ENCODE measurements at regions not wholly inside any gene's neighbourhood (a gene's known extent, or its start where the extent isn't known, plus 50 kb on each side); places are given as distances from the start of the nearest gene placed in this dataset.

GRCh38 chr5:92492908-92493307 is 1088.1 kb downstream of the NR2F1-AS1 start:
- DNase-seq (ENCODE audit: extremely low read depth in 1 of 11, low read depth in 9 of 11, low spot score in 4 of 11): peak in 1 of 11 donors; percentile 1

- no peak for DNase-seq (ENCODE audit: extremely low read depth in 1 of 11, low read depth in 9 of 11, low spot score in 4 of 11)
These were observed 1096.5 kb downstream of the NR2F1-AS1 start for GRCh38 chr5:92484484-92484883.

DNA sequence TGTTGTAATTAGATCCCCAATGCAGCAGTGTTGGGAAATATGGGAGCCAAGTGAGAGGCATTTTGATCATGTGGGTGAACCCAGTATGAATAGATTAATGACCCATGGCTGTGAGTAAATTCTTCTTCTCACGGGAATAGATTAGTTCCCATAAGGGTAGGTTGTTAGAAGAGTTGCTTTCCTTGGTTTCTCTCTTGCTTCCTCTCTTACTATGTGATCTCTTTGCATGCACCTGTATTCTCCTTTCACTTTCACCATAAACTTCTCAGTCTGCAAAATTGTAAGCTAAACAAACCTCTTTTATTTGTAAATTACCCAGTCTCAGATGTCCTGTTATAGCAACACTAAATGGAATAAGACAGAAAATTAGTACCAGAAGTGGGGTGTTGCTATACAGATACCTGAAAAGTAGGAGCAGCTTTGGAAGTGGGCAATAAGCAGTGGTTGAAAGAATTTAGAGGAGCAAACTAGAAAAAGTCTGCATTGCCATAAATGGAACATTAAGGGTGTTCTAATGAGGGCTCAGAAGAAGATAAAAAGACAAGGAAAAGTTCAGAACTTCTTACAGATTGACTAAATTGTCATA is 1090.0 kb upstream of the ARRDC3 start:
- no peak for DNase-seq (ENCODE audit: extremely low read depth in 1 of 11, low read depth in 9 of 11, low spot score in 4 of 11)

DNA sequence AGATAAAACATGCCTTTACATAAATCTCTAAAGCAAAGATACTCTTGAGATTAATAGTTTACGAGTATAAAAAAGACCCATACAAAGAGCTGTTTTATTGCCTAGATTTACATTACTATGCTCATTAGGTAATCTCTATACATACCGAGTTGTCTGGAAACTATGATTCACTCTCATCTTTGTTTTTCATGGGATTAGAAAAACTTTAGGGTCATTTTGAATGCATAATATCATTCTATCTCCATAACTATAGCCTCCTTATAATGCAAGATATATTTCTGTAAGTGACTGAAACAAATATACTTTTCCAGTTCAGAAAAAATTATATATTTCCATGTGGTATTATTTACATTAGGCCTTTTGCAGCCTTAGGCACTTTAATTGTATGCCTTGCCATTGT is 1088.7 kb upstream of the ARRDC3 start:
- no peak for DNase-seq (ENCODE audit: extremely low read depth in 1 of 11, low read depth in 9 of 11, low spot score in 4 of 11)

GRCh38 chr5:92470770-92471169 is 1087.7 kb upstream of the ARRDC3 start:
- no peak for DNase-seq (ENCODE audit: extremely low read depth in 1 of 11, low read depth in 9 of 11, low spot score in 4 of 11)

DNA sequence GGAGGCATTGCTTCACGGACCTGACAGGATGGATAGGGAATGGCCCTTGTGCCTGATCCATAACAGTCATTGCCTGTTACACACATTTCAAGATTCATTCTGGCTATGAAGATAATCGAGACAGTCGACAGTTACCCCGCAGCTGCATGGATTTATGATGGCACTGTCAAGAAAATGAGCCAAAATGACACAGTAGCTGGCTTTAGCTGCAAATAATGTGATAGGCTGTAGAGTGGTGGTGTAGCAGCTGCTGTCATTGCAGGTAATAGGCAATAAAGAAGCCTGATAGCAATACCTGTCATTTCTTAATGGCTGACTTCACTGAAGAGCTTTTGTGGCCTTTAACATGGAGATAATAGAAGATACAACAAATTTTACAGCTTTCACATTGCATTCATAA is 1085.2 kb upstream of the ARRDC3 start:
- no peak for DNase-seq (ENCODE audit: extremely low read depth in 1 of 11, low read depth in 9 of 11, low spot score in 4 of 11)

GRCh38 chr5:92467695-92468094 is 1084.6 kb upstream of the ARRDC3 start:
- no peak for DNase-seq (ENCODE audit: extremely low read depth in 1 of 11, low read depth in 9 of 11, low spot score in 4 of 11)

GRCh38 chr5:92460505-92460904 is 1077.4 kb upstream of the ARRDC3 start:
- DNase-seq (ENCODE audit: extremely low read depth in 1 of 11, low read depth in 9 of 11, low spot score in 4 of 11): no peak

- DNase-seq (ENCODE audit: extremely low read depth in 1 of 11, low read depth in 9 of 11, low spot score in 4 of 11): no peak
These were observed 1076.5 kb upstream of the ARRDC3 start for GRCh38 chr5:92459654-92460053.

DNA sequence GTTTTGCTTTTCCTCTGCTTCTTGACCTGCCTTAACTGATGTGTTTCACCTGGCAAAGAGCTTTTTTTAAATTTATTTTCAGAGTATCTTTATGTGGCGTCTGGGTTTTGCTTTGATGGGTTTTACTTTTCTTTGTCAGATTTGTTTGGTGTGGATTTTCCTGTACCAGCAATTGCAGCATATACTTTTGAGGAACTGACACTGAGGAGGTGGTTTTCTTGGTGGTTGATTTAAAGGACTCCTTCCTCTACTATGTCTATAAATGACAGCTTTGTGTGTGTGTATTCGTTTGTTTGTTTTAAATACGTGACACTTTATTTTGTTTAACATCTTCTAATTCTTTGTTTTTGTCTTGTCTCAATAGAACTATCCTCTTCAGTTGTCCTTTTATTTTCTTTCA is 1071.9 kb upstream of the ARRDC3 start:
- DNase-seq (ENCODE audit: extremely low read depth in 1 of 11, low read depth in 9 of 11, low spot score in 4 of 11): no peak

- no peak for DNase-seq (ENCODE audit: extremely low read depth in 1 of 11, low read depth in 9 of 11, low spot score in 4 of 11)
These were observed 1061.8 kb upstream of the ARRDC3 start for GRCh38 chr5:92444888-92445287.

DNA sequence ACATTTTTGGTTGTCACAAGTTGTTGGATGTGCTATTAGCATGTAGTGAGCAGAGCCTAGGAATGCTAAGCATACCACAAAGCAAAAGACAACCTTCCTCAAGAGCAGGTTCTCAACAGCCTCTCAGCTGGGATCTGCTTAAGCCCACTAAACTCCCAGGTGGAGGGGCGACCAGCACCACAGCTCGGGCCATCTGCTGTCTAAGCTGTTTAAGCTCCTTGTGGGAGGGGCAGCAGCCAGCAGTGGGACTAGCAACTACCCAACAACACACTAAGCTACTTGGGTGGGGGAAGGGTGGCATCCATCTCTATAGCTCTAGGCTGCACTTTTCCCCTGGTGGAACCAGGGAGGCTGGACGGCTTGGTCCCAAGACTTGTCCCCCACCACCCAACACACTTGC is 1052.7 kb upstream of the ARRDC3 start:
- DNase-seq (ENCODE audit: extremely low read depth in 1 of 11, low read depth in 9 of 11, low spot score in 4 of 11): no peak

DNA sequence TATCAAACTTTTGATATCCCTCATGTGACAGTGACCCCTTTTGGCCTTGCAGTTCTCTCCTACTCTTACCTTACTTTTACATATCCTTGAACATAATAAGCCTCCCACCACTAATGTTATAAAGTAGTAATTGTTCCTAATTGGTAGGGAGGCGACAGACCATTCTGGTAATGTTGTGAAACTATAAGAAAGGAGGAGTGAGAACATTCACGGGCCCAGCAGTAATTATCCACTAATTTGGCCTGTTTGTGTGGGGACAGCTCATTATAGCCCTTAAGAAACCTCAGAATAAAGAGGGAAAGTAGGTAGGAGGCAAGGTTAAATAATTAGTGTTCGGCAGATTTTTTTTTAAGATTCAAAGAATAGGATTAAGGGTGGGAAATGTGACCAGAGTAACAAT is 1046.5 kb upstream of the ARRDC3 start:
- DNase-seq (ENCODE audit: extremely low read depth in 1 of 11, low read depth in 9 of 11, low spot score in 4 of 11): no peak

DNA sequence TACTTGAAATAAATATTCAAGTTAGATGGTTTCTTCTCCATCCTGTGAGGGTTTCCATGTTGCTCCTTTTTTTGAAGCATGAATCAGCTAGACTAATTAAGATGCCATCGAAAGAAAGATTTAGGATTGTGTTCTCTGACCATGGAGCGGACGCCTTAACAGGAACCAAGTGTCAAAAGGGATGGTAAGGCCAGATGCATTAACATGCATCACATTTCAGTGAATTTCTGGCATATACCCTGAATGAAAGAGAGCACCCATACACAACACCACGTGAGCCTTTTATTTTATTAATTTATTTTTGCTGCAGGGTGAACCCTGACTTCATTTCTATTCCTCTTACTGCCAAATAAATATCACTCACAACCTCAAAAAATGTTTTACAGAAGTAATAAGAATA is 1045.3 kb upstream of the ARRDC3 start:
- no peak for DNase-seq (ENCODE audit: extremely low read depth in 1 of 11, low read depth in 9 of 11, low spot score in 4 of 11)

DNA sequence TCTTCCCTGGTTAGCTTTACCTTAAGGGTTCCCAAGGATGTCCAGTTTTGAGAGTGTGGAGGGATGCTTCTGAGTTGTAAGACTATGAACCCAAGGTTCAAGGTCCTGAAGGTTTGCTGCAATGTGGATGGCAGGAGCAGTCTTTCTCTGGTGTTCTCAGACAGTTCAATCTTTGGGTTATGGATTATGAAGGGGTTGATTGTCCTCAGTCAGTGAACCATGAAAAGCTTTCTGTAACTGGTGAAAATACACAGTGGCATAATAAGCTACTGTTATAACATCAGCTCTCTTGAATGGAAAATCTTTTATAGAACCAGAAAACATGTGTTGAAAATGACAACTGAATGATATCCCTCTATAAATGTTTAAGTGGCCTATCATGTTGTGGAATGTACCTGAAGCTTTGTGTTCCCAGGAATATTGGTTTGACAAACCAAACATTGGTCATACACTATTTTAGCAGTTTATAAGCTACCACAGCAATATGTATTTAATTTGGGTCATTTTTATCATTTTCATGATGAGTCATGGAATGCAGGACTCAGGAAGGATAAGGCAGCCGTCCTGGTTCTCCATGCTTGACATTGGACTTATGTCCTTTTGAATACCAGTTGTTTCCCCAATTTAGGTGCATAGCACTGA is 1041.8 kb upstream of the ARRDC3 start:
- DNase-seq (ENCODE audit: extremely low read depth in 1 of 11, low read depth in 9 of 11, low spot score in 4 of 11): no peak

GRCh38 chr5:92421942-92422341 is 1038.8 kb upstream of the ARRDC3 start:
- no peak for DNase-seq (ENCODE audit: extremely low read depth in 1 of 11, low read depth in 9 of 11, low spot score in 4 of 11)

DNA sequence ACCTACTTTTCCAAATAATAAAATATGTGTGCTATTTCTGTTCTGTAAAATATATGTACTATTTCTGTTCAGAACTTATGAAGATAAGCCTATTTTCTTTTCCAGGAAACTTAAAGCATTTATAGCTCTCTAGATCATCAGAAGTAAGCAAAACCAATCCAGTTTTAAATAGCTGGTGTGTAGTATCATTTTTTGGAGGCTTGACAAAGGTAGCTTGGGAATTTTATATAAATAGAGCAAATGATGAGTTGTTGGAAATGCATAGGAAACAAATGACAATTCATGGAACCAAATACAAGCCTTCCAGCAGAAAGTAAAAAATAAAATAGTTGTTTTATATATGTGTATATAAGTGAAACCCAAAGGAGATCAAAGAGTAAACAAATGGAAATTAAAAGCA is 1038.1 kb upstream of the ARRDC3 start:
- DNase-seq (ENCODE audit: extremely low read depth in 1 of 11, low read depth in 9 of 11, low spot score in 4 of 11): no peak

DNA sequence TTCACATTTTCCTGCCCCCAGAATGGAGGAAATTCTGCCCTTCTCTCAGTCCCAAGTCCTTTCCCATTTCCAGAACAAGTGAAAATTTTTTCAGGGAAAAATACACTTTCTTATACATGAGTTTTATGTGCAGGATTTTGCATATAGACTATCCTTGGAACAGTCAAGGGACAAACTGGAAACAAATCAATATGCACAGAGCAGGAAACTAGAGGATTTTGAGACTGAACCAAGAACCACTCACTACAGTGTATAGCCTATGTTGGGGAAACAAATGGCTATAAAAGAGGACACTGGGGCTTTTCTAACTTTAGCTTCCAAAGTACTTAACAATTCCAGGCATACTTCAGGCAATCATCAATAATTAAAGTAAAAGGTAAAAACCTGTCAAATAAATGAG is 1036.1 kb upstream of the ARRDC3 start:
- DNase-seq (ENCODE audit: extremely low read depth in 1 of 11, low read depth in 9 of 11, low spot score in 4 of 11): no peak

DNA sequence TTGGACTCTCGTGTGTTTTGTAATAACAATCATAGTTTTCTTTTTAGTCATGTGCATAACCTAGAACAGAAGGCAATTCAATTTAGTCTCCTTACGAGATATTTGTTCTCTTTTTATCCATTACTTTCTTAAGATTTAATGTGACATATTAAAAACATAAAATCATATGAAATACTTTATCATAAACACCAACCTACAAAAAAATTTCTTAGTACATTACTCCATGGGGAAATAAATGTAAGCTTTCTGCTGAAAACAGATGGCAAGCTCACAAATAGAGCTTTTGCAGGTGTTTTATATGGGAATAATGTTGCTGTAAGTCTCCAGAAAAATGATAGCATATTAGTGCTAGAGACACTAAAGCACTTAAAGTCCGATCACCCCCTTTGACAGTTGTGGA is 1035.2 kb upstream of the ARRDC3 start:
- no peak for DNase-seq (ENCODE audit: extremely low read depth in 1 of 11, low read depth in 9 of 11, low spot score in 4 of 11)

DNA sequence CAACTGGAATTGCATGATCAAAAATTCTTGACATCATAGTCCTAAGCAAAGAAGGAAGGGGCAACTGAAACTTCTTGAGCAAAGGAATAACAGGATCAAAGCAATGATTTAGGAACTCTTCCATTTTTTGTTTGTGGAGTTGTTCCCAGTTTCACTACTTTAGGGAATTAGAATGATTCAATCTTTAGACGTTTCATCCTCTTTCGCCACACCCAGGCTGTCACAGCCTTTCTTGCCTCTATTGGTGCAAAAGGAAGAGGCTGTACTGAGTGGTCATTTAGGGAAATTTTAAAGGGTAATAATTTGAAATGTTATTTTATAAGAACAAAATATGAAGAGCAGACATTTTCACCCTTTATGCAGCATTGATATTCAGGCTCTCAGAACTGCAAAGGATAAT is 1026.0 kb upstream of the ARRDC3 start:
- no peak for DNase-seq (ENCODE audit: extremely low read depth in 1 of 11, low read depth in 9 of 11, low spot score in 4 of 11)

GRCh38 chr5:92402956-92403702 is 1020.0 kb upstream of the ARRDC3 start:
- DNase-seq (ENCODE audit: extremely low read depth in 1 of 11, low read depth in 9 of 11, low spot score in 4 of 11): no peak

Data from renal cortex interstitium (tissue), 11 donors.